ENCODE measurements at regions not wholly inside any gene's neighbourhood (a gene's known extent, or its start where the extent isn't known, plus 50 kb on each side); places are given as distances from the start of the nearest gene placed in this dataset.

DNA sequence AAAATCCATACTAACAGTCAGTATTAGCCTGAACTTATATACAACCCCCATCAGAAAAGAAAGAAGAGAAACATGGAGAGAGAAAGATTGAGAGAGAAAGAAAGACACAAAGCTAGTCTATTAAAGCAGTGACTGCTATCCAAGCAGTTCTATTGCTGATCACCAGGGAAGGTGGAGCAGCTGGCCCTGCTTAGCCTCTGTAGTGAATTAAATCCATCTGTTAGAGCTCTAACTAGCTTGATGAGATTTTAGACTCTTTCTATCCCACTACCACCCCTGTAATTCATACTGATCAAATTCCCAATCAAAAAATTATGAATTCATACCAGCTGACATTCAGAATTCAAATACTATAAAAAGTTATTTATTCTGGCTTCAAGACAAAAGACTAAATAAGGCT, 486.0 kb upstream of the LRRN3 start:
- DNase-seq (ENCODE audit: low read depth) (no peak), FAIRE-seq (no peak)
- TF ChIP-seq, protein P1, sequence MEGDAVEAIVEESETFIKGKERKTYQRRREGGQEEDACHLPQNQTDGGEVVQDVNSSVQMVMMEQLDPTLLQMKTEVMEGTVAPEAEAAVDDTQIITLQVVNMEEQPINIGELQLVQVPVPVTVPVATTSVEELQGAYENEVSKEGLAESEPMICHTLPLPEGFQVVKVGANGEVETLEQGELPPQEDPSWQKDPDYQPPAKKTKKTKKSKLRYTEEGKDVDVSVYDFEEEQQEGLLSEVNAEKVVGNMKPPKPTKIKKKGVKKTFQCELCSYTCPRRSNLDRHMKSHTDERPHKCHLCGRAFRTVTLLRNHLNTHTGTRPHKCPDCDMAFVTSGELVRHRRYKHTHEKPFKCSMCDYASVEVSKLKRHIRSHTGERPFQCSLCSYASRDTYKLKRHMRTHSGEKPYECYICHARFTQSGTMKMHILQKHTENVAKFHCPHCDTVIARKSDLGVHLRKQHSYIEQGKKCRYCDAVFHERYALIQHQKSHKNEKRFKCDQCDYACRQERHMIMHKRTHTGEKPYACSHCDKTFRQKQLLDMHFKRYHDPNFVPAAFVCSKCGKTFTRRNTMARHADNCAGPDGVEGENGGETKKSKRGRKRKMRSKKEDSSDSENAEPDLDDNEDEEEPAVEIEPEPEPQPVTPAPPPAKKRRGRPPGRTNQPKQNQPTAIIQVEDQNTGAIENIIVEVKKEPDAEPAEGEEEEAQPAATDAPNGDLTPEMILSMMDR (IDR thresholded peaks at IDR 0.05; ENCODE audit: insufficient read depth, low read length, severe bottlenecking): no peak
- H3K4me3 ChIP-seq (ENCODE audit: low read depth, low read length): no peak overlapping the region
- H3K36me3 ChIP-seq (ENCODE audit: control insufficient read depth, insufficient read depth, low read length): no peaks in the 10 kb centered on the region
- H3K27me3 ChIP-seq (ENCODE audit: control insufficient read depth, insufficient read depth, low read length): no peaks in the 10 kb centered on the region

DNA sequence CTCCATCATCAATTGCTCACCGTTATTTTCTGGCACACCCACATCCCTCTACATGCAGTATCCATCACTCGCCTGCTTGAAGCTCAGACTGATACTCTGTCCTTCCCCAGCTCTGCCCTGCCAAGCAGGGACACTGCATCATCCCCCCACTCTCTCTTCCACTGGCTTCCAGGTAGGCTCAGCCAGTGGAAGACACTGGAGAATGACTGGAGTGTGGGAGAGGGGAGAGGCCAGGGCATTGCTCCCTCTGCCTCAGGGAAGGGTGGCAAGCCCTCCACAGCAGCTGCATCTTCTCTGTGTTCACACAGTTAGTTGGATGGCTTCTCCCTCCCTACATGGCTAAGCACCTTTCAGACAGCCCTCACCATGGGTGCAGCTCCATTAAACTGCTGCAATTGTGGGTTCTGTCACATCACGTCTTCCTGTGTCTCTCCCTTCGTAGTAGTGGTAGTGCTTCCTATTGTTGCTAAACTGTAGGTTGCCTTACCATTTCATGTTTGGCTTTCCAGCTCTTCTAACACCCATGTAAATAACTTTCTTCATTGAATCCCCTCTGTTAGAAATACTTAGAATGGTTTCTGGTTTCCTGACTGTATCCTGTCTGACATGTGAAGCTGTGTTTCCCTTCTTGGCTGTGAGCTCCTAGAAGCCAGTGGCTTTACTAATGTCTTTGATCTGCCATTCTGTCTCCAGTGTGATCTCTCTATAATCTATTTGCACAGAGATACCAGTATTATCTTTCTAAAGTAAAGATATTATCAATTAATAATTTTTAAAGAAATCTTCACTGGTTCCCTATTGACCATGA, 483.7 kb upstream of the LRRN3 start:
- DNase-seq (ENCODE audit: low read depth) (no peak), FAIRE-seq (peak; percentile 68)
- Histone ChIP-seq H3K27me3 (ENCODE audit: control insufficient read depth, insufficient read depth, low read length) (no peaks in the 10 kb centered on the region), H3K36me3 (ENCODE audit: control insufficient read depth, insufficient read depth, low read length) (no peaks in the 10 kb centered on the region), H3K4me3 (ENCODE audit: low read depth, low read length) (no peak overlapping the region)
- TF ChIP-seq, protein P1 (IDR thresholded peaks at IDR 0.05; ENCODE audit: insufficient read depth, low read length, severe bottlenecking): no peak

DNA sequence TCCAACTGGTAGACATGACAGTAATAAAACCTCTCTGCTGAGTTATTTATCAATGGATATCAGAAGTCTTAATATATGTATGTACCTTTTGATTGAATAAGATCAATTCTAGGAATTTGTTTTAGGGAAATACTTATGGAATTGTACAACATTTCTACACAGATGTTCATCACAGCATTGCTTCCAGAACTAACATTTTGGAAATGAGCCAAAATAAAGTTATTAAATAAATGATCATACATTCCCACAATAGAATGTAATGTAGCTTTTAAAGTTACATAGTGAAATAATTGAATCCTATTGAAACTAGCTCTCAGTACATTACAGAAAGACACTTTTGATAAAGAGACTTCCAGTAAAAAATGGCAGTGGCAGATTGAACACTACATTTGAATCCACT, 481.6 kb upstream of the LRRN3 start:
- no peaks in the 10 kb centered on the region for H3K27me3 ChIP-seq (ENCODE audit: control insufficient read depth, insufficient read depth, low read length)
- TF ChIP-seq, protein P1 (IDR thresholded peaks at IDR 0.05; ENCODE audit: insufficient read depth, low read length, severe bottlenecking): no peak
- H3K36me3 ChIP-seq (ENCODE audit: control insufficient read depth, insufficient read depth, low read length): no peaks in the 10 kb centered on the region
- no peak for DNase-seq (ENCODE audit: low read depth)
- no peak overlapping the region for H3K4me3 ChIP-seq (ENCODE audit: low read depth, low read length)
- FAIRE-seq: no peak

GRCh38 chr7:110612680-110613079, 478.2 kb upstream of the LRRN3 start:
- DNase-seq (ENCODE audit: low read depth): peak; percentile 10
- TF ChIP-seq, protein P1 (IDR thresholded peaks at IDR 0.05; ENCODE audit: insufficient read depth, low read length, severe bottlenecking): no peak
- FAIRE-seq: no peak
- H3K27me3 ChIP-seq (ENCODE audit: control insufficient read depth, insufficient read depth, low read length): no peaks in the 10 kb centered on the region
- H3K4me3 ChIP-seq (ENCODE audit: low read depth, low read length): no peak overlapping the region
- no peaks in the 10 kb centered on the region for H3K36me3 ChIP-seq (ENCODE audit: control insufficient read depth, insufficient read depth, low read length)

All from bronchial epithelial cell (primary cell).